ENCODE measurements at regions not wholly inside any gene's neighbourhood (a gene's known extent, or its start where the extent isn't known, plus 50 kb on each side); places are given as distances from the start of the nearest gene placed in this dataset.

DNA sequence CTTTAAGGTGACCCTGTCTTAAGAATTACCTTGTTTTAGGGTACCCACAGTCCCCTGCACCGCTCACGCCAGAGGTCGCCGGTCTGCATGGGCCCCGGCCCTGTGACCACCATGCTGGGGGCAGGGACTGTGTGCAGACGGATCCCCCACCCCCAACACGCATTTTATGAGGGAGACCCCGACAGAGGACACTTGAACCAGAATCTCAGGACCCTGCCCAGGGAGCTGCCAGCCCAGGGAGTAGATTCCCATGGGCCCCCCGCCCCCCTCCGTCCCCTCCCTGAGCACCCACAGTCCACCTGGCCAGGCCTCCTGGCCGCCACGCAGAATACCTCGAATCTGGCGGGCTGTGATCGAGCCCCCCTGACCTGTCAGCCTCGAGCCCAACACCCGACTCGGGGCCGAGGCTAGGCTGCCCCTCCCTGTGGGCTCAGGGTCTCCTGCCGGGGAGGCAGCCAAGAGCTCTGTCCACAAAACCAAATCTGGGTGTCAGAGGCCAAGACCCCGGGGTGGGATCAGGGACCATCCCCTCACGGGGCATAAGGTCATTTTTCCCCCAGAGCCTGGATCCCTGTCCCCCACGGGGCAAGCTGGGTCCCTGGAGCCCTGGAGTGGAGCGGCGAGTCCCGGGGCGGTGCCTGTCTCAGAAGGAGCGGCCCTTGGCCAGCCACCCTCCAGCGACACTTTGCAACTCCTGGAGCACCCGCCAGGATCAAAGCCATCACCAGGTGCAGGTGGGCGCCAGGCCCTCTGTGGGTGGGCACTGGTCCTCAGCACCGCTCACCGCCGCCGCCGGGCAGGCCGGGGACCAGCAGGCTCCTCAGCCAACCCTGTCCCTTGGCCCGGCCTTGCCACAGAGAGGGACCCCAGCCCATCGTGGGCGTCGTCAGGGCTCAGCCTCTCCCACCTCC, 155.8 kb upstream of the PKP2 start:
- CTCF ChIA-PET (ENCODE audit: low intra/inter-chr PET ratio, low total read pairs): no interaction called here
- no peak overlapping the region for H3K9ac ChIP-seq (ENCODE audit: insufficient read depth, low read depth, low read length)
- no peak overlapping the region for H3K4me2 ChIP-seq (ENCODE audit: low read depth, low read length)
- H3K4me1 ChIP-seq (ENCODE audit: insufficient read depth, low read length): no peaks in the 10 kb centered on the region
- no peaks in the 10 kb centered on the region for H4K20me1 ChIP-seq (ENCODE audit: insufficient read depth, low read length)
- H3K9me3 ChIP-seq (ENCODE audit: low read length): no peaks in the 10 kb centered on the region
- ATAC-seq: peak; percentile 35; the same call in 1 of the 3 replicates
- H3K27me3 ChIP-seq (ENCODE audit: control insufficient read depth in 1 of 2, insufficient read depth in 2 of 2, low read length in 2 of 2): peaks cover 0 to 1% of the 10 kb centered on the region in 2 experiments; a peak in 1 of 5 replicates
- BruUV-seq (replicated peaks): no TSS peak
- in situ Hi-C loops (cut with HindIII; ENCODE audit: extremely low pct_ligation_motif_present, low pct_unique_long_range_greater_than_20kb): no loop called here
- no peaks in the 10 kb centered on the region for H3K36me3 ChIP-seq (replicated peaks in 1 of 2; ENCODE audit: control insufficient read depth in 1 of 2, insufficient read depth in 2 of 2, low read length in 2 of 2)
- no peak for DNase-seq (ENCODE audit: low spot score)
- intact Hi-C loops (cut with micrococcal nuclease; ENCODE audit: unreplicated experiment): no loop called here
- WGBS (ENCODE audit: low lambda C conversion rate): 0% methylated on average over 1 of the region's 41 CpGs
- POLR2A ChIA-PET: no interaction called here
- no peak for TF ChIP-seq FOSL1 (CRISPR knock-in tag; IDR thresholded peaks at IDR 0.05; ENCODE audit: borderline replicate concordance)
- TF ChIP-seq ZNF652 (CRISPR knock-in tag; IDR thresholded peaks at IDR 0.05; ENCODE audit: borderline replicate concordance, low read depth): no peak
- no peak for TF ChIP-seq ZNF766 (CRISPR knock-in tag; IDR thresholded peaks at IDR 0.05; ENCODE audit: borderline replicate concordance)
- TF ChIP-seq ZNF724P (CRISPR knock-in tag; IDR thresholded peaks at IDR 0.05; ENCODE audit: borderline replicate concordance): no peak
- TF ChIP-seq GTF3A (CRISPR knock-in tag; conservative IDR thresholded peaks at IDR 0.05): no peak
- no peak for TF ChIP-seq ZNF883 (CRISPR knock-in tag; IDR thresholded peaks at IDR 0.05; ENCODE audit: not compliant biosample characterization)
- TF ChIP-seq, protein P1, sequence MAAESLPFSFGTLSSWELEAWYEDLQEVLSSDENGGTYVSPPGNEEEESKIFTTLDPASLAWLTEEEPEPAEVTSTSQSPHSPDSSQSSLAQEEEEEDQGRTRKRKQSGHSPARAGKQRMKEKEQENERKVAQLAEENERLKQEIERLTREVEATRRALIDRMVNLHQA (CRISPR knock-in tag; IDR thresholded peaks at IDR 0.05): no peak
- TF ChIP-seq, protein P2, sequence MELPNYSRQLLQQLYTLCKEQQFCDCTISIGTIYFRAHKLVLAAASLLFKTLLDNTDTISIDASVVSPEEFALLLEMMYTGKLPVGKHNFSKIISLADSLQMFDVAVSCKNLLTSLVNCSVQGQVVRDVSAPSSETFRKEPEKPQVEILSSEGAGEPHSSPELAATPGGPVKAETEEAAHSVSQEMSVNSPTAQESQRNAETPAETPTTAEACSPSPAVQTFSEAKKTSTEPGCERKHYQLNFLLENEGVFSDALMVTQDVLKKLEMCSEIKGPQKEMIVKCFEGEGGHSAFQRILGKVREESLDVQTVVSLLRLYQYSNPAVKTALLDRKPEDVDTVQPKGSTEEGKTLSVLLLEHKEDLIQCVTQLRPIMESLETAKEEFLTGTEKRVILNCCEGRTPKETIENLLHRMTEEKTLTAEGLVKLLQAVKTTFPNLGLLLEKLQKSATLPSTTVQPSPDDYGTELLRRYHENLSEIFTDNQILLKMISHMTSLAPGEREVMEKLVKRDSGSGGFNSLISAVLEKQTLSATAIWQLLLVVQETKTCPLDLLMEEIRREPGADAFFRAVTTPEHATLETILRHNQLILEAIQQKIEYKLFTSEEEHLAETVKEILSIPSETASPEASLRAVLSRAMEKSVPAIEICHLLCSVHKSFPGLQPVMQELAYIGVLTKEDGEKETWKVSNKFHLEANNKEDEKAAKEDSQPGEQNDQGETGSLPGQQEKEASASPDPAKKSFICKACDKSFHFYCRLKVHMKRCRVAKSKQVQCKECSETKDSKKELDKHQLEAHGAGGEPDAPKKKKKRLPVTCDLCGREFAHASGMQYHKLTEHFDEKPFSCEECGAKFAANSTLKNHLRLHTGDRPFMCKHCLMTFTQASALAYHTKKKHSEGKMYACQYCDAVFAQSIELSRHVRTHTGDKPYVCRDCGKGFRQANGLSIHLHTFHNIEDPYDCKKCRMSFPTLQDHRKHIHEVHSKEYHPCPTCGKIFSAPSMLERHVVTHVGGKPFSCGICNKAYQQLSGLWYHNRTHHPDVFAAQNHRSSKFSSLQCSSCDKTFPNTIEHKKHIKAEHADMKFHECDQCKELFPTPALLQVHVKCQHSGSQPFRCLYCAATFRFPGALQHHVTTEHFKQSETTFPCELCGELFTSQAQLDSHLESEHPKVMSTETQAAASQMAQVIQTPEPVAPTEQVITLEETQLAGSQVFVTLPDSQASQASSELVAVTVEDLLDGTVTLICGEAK (IDR thresholded peaks at IDR 0.05): no peak
- TF ChIP-seq, protein P2 (CRISPR knock-in tag; IDR thresholded peaks at IDR 0.05): no peak
- TF ChIP-seq ZFP62 (CRISPR knock-in tag; IDR thresholded peaks at IDR 0.05): no peak
- H2AFZ ChIP-seq (ENCODE audit: low read length): no peak overlapping the region
- no peak for FAIRE-seq
- H3K79me2 ChIP-seq (ENCODE audit: insufficient read depth, low read length): no peaks in the 10 kb centered on the region
- no peak overlapping the region for H3K27ac ChIP-seq (ENCODE audit: extremely low read length, insufficient read depth, low read length)
- H3K4me3 ChIP-seq (replicated peaks in 1 of 3; ENCODE audit: insufficient read depth in 1 of 3, low read depth in 2 of 3, low read length in 3 of 3): no peak overlapping the region
